Keratinocyte (primary cell): ENCODE measurements at regions not wholly inside any gene's neighbourhood (a gene's known extent, or its start where the extent isn't known, plus 50 kb on each side); places are given as distances from the start of the nearest gene placed in this dataset.

Experiments
- CTCF ChIP-seq, 3 experiments: IDR thresholded peaks in 1 of 3; conservative IDR thresholded peaks in 1 of 3; optimal IDR thresholded peaks in 1 of 3; 2 replicates in 2 of 3; 3 replicates in 1 of 3; pipeline versions ENCODE3 to v1.5.1; 2011; ENCODE audit warnings: low read length in 3 of 3, mild to moderate bottlenecking in 3 of 3, moderate library complexity in 2 of 3, control low read depth in 1 of 3, inconsistent platforms in 1 of 3; ENCODE audit not compliant: insufficient read depth in 2 of 3; ENCODE audit errors: extremely low read depth in 1 of 3
- EZH2 ChIP-seq: IDR thresholded peaks from one replicate; pipeline ENCODE4 v1.6.1; 2012; ENCODE audit warnings: inconsistent platforms, mild to moderate bottlenecking, low read length, moderate library complexity

- no peak for TF ChIP-seq EZH2
- no peak for TF ChIP-seq CTCF (optimal IDR thresholded peaks at IDR 0.05 in 1 of 3, IDR thresholded peaks at IDR 0.05 in 1 of 3, conservative IDR thresholded peaks at IDR 0.05 in 1 of 3; ENCODE audit: extremely low read depth in 1 of 3, insufficient read depth in 2 of 3, low read length in 3 of 3)
Measured at GRCh38 chr17:21542991-21543390, 149.3 kb upstream of the KCNJ18 start.
